ENCODE measurements at regions not wholly inside any gene's neighbourhood (a gene's known extent, or its start where the extent isn't known, plus 50 kb on each side); places are given as distances from the start of the nearest gene placed in this dataset.

GRCh38 chr6:81439417-81439816 is 313.1 kb downstream of the TENT5A start:
- TF ChIP-seq CTCF (IDR thresholded peaks at IDR 0.05; ENCODE audit: poor library complexity) (no peak), EZH2 (IDR thresholded peaks at IDR 0.05; ENCODE audit: borderline replicate concordance) (no peak)

Measured in hepatocyte (in vitro differentiated cells).